H9 (cell line): ENCODE measurements at regions not wholly inside any gene's neighbourhood (a gene's known extent, or its start where the extent isn't known, plus 50 kb on each side); places are given as distances from the start of the nearest gene placed in this dataset.

Experiments used
- DNase-seq: peaks from one replicate; pipeline ENCODE4 v3.0.0-alpha.2; 2017
- H2AFZ ChIP-seq: one replicate; pipeline ENCODE4 v1.6.1; 2013; ENCODE audit warnings: mild to moderate bottlenecking, low read length, control low read depth, moderate library complexity
- H2AK5ac ChIP-seq: 2 replicates; pipeline ENCODE4 v1.6.1; 2013; ENCODE audit warnings: low read length, control low read depth, mixed read lengths; ENCODE audit not compliant: insufficient read length
- H2BK120ac ChIP-seq: one replicate; pipeline ENCODE4 v1.6.1; 2013; ENCODE audit warnings: low read depth, mild to moderate bottlenecking, low read length, control low read depth, inconsistent platforms; ENCODE audit not compliant: poor library complexity, severe bottlenecking
- H2BK12ac ChIP-seq: 2 replicates; pipeline ENCODE4 v1.6.1; 2013; ENCODE audit warnings: low read length, control low read depth, mixed read lengths, low read depth; ENCODE audit not compliant: insufficient read length
- H2BK15ac ChIP-seq: 2 replicates; pipeline ENCODE4 v1.6.1; 2013; ENCODE audit warnings: low read depth, low read length, control low read depth
- H2BK20ac ChIP-seq: one replicate; pipeline ENCODE4 v1.6.1; 2013; ENCODE audit warnings: low read depth, mild to moderate bottlenecking, low read length, control low read depth, inconsistent platforms; ENCODE audit not compliant: poor library complexity, severe bottlenecking
- H2BK5ac ChIP-seq: 2 replicates; pipeline ENCODE4 v1.6.1; 2013; ENCODE audit warnings: low read length, control low read depth, mixed read lengths; ENCODE audit not compliant: insufficient read length
- H3K14ac ChIP-seq: 2 replicates; pipeline ENCODE4 v1.6.1; 2013; ENCODE audit warnings: low read length, control low read depth; ENCODE audit not compliant: insufficient read depth
- H3K18ac ChIP-seq: 2 replicates; pipeline ENCODE4 v1.6.1; 2013; ENCODE audit warnings: low read depth, mild to moderate bottlenecking, mixed read lengths, low read length, control low read depth; ENCODE audit not compliant: insufficient read length
- H3K23ac ChIP-seq: 2 replicates; pipeline ENCODE4 v1.6.1; 2013; ENCODE audit warnings: low read length, control low read depth, mixed read lengths, low read depth; ENCODE audit not compliant: insufficient read length
- H3K23me2 ChIP-seq: 2 replicates; pipeline ENCODE4 v1.6.1; 2013; ENCODE audit warnings: low read depth, mild to moderate bottlenecking, mixed read lengths, low read length, control low read depth; ENCODE audit not compliant: insufficient read length, poor library complexity, severe bottlenecking
- H3K27ac ChIP-seq: 2 replicates; pipeline ENCODE4 v1.5.1; 2013; ENCODE audit warnings: low read length, control low read depth, mixed read lengths, low read depth; ENCODE audit not compliant: insufficient read length
- H3K27me3 ChIP-seq: 2 replicates; pipeline ENCODE4 v1.6.1; 2013; ENCODE audit warnings: low read length, control low read depth, inconsistent platforms; ENCODE audit not compliant: insufficient read depth
- H3K4ac ChIP-seq: 2 replicates; pipeline ENCODE4 v1.6.1; 2013; ENCODE audit warnings: low read depth, mild to moderate bottlenecking, control low read depth, inconsistent platforms, low read length, moderate library complexity
- H3K4me1 ChIP-seq: 2 replicates; pipeline ENCODE4 v1.6.1; 2013; ENCODE audit warnings: low read length, control low read depth, inconsistent platforms; ENCODE audit not compliant: insufficient read depth
- H3K4me2 ChIP-seq: 2 replicates; pipeline ENCODE4 v1.6.1; 2013; ENCODE audit warnings: low read length, control low read depth, mixed read lengths; ENCODE audit not compliant: insufficient read length, insufficient read depth
- H3K56ac ChIP-seq: 2 replicates; pipeline ENCODE4 v1.6.1; 2013; ENCODE audit warnings: low read depth, mild to moderate bottlenecking, mixed read lengths, low read length, control low read depth; ENCODE audit not compliant: insufficient read length
- H3K79me1 ChIP-seq: 2 replicates; pipeline ENCODE4 v1.6.1; 2013; ENCODE audit warnings: low read depth, mild to moderate bottlenecking, moderate library complexity, low read length, control low read depth, inconsistent platforms; ENCODE audit not compliant: insufficient read depth, poor library complexity, severe bottlenecking
- H3K79me2 ChIP-seq: 2 replicates; pipeline ENCODE4 v1.6.1; 2013; ENCODE audit warnings: low read length, control low read depth, inconsistent platforms; ENCODE audit not compliant: insufficient read depth
- H3K9ac ChIP-seq: 2 replicates; pipeline ENCODE4 v1.6.1; 2013; ENCODE audit warnings: low read length, control low read depth, mixed read lengths; ENCODE audit not compliant: insufficient read length; ENCODE audit errors: extremely low read depth
- H3K9me3 ChIP-seq: one replicate; pipeline ENCODE4 v1.6.1; 2013; ENCODE audit warnings: low read depth, low read length, inconsistent platforms; ENCODE audit not compliant: control insufficient read depth
- H3T11ph ChIP-seq: one replicate; pipeline ENCODE4 v1.6.1; 2013; ENCODE audit warnings: mild to moderate bottlenecking, low read length, control low read depth, inconsistent platforms
- H4K20me1 ChIP-seq: one replicate; pipeline ENCODE4 v1.6.1; 2013; ENCODE audit not compliant: control insufficient read depth, insufficient read length, insufficient read depth
- H4K5ac ChIP-seq: 2 replicates; pipeline ENCODE4 v1.6.1; 2013; ENCODE audit warnings: low read depth, mild to moderate bottlenecking, mixed read lengths, low read length, control low read depth; ENCODE audit not compliant: insufficient read length
- H4K8ac ChIP-seq: replicated peaks from 2 replicates; pipeline ENCODE4 v1.6.1; 2013; ENCODE audit warnings: low read length, control low read depth, mixed read lengths, low read depth; ENCODE audit not compliant: insufficient read length
- H4K91ac ChIP-seq: 2 replicates; pipeline ENCODE4 v1.6.1; 2013; ENCODE audit warnings: low read depth, mild to moderate bottlenecking, moderate library complexity, mixed read lengths, low read length, control low read depth; ENCODE audit not compliant: insufficient read length
- H3K27ac Mint-ChIP-seq, 3 experiments: 2 replicates in 2 of 3; 3 replicates in 1 of 3; pipeline ENCODE4 v1.8.0; 2020 to 2021; ENCODE audit warnings: mixed read lengths in 3 of 3, mild to moderate bottlenecking in 1 of 3, moderate library complexity in 1 of 3
- H3K27me3 Mint-ChIP-seq: 2 replicates; pipeline ENCODE4 v1.8.0; 2021; ENCODE audit warnings: low read depth, mild to moderate bottlenecking, moderate library complexity, mixed read lengths
- H3K36me3 Mint-ChIP-seq, 3 experiments: 2 replicates in 2 of 3; 3 replicates in 1 of 3; pipeline ENCODE4 v1.8.0; 2020 to 2021; ENCODE audit warnings: low read depth in 3 of 3, mixed read lengths in 3 of 3; ENCODE audit not compliant: insufficient read depth in 1 of 3
- H3K4me1 Mint-ChIP-seq, 2 experiments: 2 replicates each; pipeline ENCODE4 v1.8.0; 2020; ENCODE audit warnings: mixed read lengths in 2 of 2
- H3K4me3 Mint-ChIP-seq, 2 experiments: 2 replicates in 1 of 2; 3 replicates in 1 of 2; pipeline ENCODE4 v1.8.0; 2020 to 2021; ENCODE audit warnings: mild to moderate bottlenecking in 2 of 2, mixed read lengths in 2 of 2, moderate library complexity in 1 of 2
- H3K9me3 Mint-ChIP-seq, 2 experiments: 2 replicates in 1 of 2; 3 replicates in 1 of 2; pipeline ENCODE4 v1.8.0; 2020; ENCODE audit warnings: mild to moderate bottlenecking in 2 of 2, mixed read lengths in 2 of 2, moderate library complexity in 1 of 2
- WGBS: extraction: QIAGEN DNeasy Blood & Tissue Kit; methylation state at CpG from one replicate; pipeline ENCODE4 v1.1.7; 2013; ENCODE audit warnings: missing lambda C conversion rate, low lambda C conversion rate, mixed read lengths; ENCODE audit not compliant: insufficient read length; ENCODE audit errors: extremely low coverage; 5-methylcytosine and 5-hydroxymethylcytosine counted together
- TF ChIP-seq, protein P1 (sequence below): fragments of 200-600 bp; sonication (generic); conservative IDR thresholded peaks from 3 replicates; pipeline ENCODE4 v1.8.0; 2021; ENCODE audit warnings: antibody characterized with exemption, mild to moderate bottlenecking

DNA sequence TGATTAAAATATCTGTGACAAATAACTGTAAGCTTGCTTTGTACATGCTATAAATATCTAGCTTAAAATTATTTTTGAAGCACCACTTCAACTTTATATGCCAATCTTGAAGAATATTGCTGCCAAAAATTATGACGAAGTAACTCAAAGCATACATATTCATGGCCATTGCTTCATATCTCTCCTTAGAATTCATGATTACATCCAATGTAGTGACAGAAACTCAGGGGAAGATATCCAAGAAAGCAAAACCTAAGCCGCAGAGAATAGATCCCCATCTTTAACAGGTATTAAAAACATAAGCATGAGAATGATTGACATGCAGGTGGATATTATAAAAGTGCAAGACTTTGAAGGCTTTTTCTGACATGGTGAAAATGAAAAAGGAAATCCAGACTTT, 100.8 kb upstream of the PLPPR1 start:
- TF ChIP-seq, protein P1, sequence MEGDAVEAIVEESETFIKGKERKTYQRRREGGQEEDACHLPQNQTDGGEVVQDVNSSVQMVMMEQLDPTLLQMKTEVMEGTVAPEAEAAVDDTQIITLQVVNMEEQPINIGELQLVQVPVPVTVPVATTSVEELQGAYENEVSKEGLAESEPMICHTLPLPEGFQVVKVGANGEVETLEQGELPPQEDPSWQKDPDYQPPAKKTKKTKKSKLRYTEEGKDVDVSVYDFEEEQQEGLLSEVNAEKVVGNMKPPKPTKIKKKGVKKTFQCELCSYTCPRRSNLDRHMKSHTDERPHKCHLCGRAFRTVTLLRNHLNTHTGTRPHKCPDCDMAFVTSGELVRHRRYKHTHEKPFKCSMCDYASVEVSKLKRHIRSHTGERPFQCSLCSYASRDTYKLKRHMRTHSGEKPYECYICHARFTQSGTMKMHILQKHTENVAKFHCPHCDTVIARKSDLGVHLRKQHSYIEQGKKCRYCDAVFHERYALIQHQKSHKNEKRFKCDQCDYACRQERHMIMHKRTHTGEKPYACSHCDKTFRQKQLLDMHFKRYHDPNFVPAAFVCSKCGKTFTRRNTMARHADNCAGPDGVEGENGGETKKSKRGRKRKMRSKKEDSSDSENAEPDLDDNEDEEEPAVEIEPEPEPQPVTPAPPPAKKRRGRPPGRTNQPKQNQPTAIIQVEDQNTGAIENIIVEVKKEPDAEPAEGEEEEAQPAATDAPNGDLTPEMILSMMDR = no peak
- no peak overlapping the region for H3K23ac ChIP-seq
- H3K27me3 ChIP-seq = no peaks in the 10 kb centered on the region
- no peaks in the 10 kb centered on the region for H3K9me3 ChIP-seq
- H4K8ac ChIP-seq = no peak overlapping the region
- no peak overlapping the region for H3T11ph ChIP-seq
- no peaks in the 10 kb centered on the region for H3K79me2 ChIP-seq
- Mint-ChIP-seq H3K4me3 (no peak overlapping the region), H3K9me3 (0 out of 5 replicates have a peak, but pooled peaks cover 0 to 3% of the 10 kb centered on the region in 2 experiments), H3K4me1 (0 out of 4 replicates have a peak, but pooled peaks cover 0 to 2% of the 10 kb centered on the region in 2 experiments), H3K36me3 (no peaks in the 10 kb centered on the region; a peak in 2 of 7 replicates), H3K27ac (no peak overlapping the region), H3K27me3 (no peaks in the 10 kb centered on the region)
- no peaks in the 10 kb centered on the region for H3K79me1 ChIP-seq
- no peak overlapping the region for H3K9ac ChIP-seq
- no peak overlapping the region for H2BK20ac ChIP-seq
- no peak overlapping the region for H3K4me2 ChIP-seq
- H4K20me1 ChIP-seq = no peaks in the 10 kb centered on the region
- no peak overlapping the region for H2AK5ac ChIP-seq
- no peak overlapping the region for H2AFZ ChIP-seq
- H3K4me1 ChIP-seq = no peaks in the 10 kb centered on the region
- no peak overlapping the region for H2BK120ac ChIP-seq
- H2BK12ac ChIP-seq = no peak overlapping the region
- H3K56ac ChIP-seq = no peak overlapping the region
- H3K27ac ChIP-seq = no peak overlapping the region
- H3K18ac ChIP-seq = no peak overlapping the region
- no peak for DNase-seq
- no peaks in the 10 kb centered on the region for H3K23me2 ChIP-seq
- H4K5ac ChIP-seq = no peak overlapping the region
- WGBS = no CpG with 5 or more reads among the region's 2 CpGs
- H3K14ac ChIP-seq = no peak overlapping the region
- no peak overlapping the region for H2BK15ac ChIP-seq
- H4K91ac ChIP-seq = no peak overlapping the region
- H3K4ac ChIP-seq = no peak overlapping the region
- no peak overlapping the region for H2BK5ac ChIP-seq
